Smooth muscle cell (in vitro differentiated cells): ENCODE measurements at regions not wholly inside any gene's neighbourhood (a gene's known extent, or its start where the extent isn't known, plus 50 kb on each side); places are given as distances from the start of the nearest gene placed in this dataset.

Experiments
- DNase-seq: peaks from one replicate; lab custom pipeline; 2025; ENCODE audit not compliant: unreplicated experiment; lab: John Stamatoyannopoulos, UW
- H2AFZ ChIP-seq: fragments of 200-600 bp; sonication (generic); 2 replicates; pipeline ENCODE4 v1.6.0; 2016; ENCODE audit warnings: antibody characterized with exemption, low read depth, mild to moderate bottlenecking
- H3F3A ChIP-seq: fragments of 200-600 bp; sonication (generic); 2 replicates; pipeline ENCODE4 v1.6.0; 2017; ENCODE audit warnings: antibody characterized with exemption, low read depth
- H3K27ac ChIP-seq: fragments of 200-600 bp; sonication (generic); 2 replicates; pipeline ENCODE4 v1.5.1; 2016; ENCODE audit warnings: low read depth, mild to moderate bottlenecking
- H3K27me3 ChIP-seq: fragments of 200-600 bp; sonication (generic); 2 replicates; pipeline ENCODE4 v1.6.1; 2016; ENCODE audit warnings: low read depth, mild to moderate bottlenecking
- H3K36me3 ChIP-seq: fragments of 200-600 bp; sonication (generic); 2 replicates; pipeline ENCODE4 v1.5.1; 2016; ENCODE audit warnings: low read depth
- H3K4me1 ChIP-seq: fragments of 200-600 bp; sonication (generic); 2 replicates; pipeline ENCODE4 v1.5.1; 2016; ENCODE audit warnings: low read depth
- H3K4me2 ChIP-seq: fragments of 200-600 bp; sonication (generic); 2 replicates; pipeline ENCODE4 v1.6.0; 2016; ENCODE audit warnings: mild to moderate bottlenecking
- H3K4me3 ChIP-seq: fragments of 200-600 bp; sonication (generic); 2 replicates; pipeline ENCODE4 v1.5.1; 2016; ENCODE audit warnings: mild to moderate bottlenecking
- H3K79me2 ChIP-seq: fragments of 200-600 bp; sonication (generic); 2 replicates; pipeline ENCODE4 v1.6.0; 2016; ENCODE audit warnings: low read depth, mild to moderate bottlenecking
- H3K9ac ChIP-seq: fragments of 200-600 bp; sonication (generic); 2 replicates; pipeline ENCODE4 v1.6.0; 2016; ENCODE audit warnings: low read depth
- H3K9me3 ChIP-seq: fragments of 200-600 bp; sonication (generic); replicated peaks from 2 replicates; pipeline ENCODE4 v1.5.1; 2016; ENCODE audit warnings: low read depth
- H4K20me1 ChIP-seq: fragments of 200-600 bp; sonication (generic); 2 replicates; pipeline ENCODE4 v1.6.0; 2016; ENCODE audit warnings: low read depth
- WGBS: methylation state at CpG from one replicate; pipeline ENCODE4 v1.1.7; 2016; ENCODE audit warnings: low lambda C conversion rate; 5-methylcytosine and 5-hydroxymethylcytosine counted together
- TF ChIP-seq, protein P1 (sequence below): fragments of 200-600 bp; sonication (generic); IDR thresholded peaks from 2 replicates; pipeline ENCODE4 v1.5.1; 2017; ENCODE audit warnings: borderline replicate concordance, mild to moderate bottlenecking, antibody characterized with exemption; ENCODE audit not compliant: insufficient read depth, poor library complexity, severe bottlenecking

DNA sequence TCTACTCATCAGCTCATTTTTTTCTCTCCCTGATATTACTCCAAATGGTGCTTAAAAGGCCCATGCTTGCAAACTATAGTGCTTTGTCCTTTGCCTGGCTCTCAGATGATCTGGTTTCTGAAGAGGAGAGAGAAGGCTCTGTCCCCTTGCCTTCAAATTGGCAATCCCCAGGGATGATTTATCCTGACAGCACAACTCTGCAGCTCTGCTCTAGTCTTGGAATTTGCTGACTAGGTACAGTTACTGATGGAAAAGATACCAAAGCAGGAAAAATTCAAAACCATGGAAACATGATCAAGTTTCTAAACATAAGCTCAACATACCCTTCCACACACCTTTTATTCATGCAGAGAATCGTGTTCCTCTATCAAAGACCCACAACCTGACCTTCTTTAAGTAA is 106.7 kb upstream of the CADPS start:
- H3K4me2 ChIP-seq: no peak overlapping the region
- no peak overlapping the region for H3K4me3 ChIP-seq
- no peaks in the 10 kb centered on the region for H3K79me2 ChIP-seq
- H3K9ac ChIP-seq: no peak overlapping the region
- H3K9me3 ChIP-seq: no peaks in the 10 kb centered on the region
- no peaks in the 10 kb centered on the region for H3F3A ChIP-seq
- H3K27ac ChIP-seq: no peak overlapping the region
- H4K20me1 ChIP-seq: no peaks in the 10 kb centered on the region
- no peak overlapping the region for H2AFZ ChIP-seq
- no peak for DNase-seq
- peaks cover 14% of the 10 kb centered on the region for H3K4me1 ChIP-seq
- WGBS: 57% methylated on average over 1 of the region's 1 CpG
- no peaks in the 10 kb centered on the region for H3K27me3 ChIP-seq
- TF ChIP-seq, protein P1, sequence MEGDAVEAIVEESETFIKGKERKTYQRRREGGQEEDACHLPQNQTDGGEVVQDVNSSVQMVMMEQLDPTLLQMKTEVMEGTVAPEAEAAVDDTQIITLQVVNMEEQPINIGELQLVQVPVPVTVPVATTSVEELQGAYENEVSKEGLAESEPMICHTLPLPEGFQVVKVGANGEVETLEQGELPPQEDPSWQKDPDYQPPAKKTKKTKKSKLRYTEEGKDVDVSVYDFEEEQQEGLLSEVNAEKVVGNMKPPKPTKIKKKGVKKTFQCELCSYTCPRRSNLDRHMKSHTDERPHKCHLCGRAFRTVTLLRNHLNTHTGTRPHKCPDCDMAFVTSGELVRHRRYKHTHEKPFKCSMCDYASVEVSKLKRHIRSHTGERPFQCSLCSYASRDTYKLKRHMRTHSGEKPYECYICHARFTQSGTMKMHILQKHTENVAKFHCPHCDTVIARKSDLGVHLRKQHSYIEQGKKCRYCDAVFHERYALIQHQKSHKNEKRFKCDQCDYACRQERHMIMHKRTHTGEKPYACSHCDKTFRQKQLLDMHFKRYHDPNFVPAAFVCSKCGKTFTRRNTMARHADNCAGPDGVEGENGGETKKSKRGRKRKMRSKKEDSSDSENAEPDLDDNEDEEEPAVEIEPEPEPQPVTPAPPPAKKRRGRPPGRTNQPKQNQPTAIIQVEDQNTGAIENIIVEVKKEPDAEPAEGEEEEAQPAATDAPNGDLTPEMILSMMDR: no peak
- no peaks in the 10 kb centered on the region for H3K36me3 ChIP-seq

GRCh38 chr3:62982795-62983455 is 107.7 kb upstream of the CADPS start:
- DNase-seq: no peak
- no peak overlapping the region for H3K4me3 ChIP-seq
- no peaks in the 10 kb centered on the region for H3F3A ChIP-seq
- H3K27ac ChIP-seq: no peak overlapping the region
- H2AFZ ChIP-seq: no peak overlapping the region
- no peaks in the 10 kb centered on the region for H4K20me1 ChIP-seq
- H3K36me3 ChIP-seq: no peaks in the 10 kb centered on the region
- 70% methylated on average over 4 of the region's 4 CpGs for WGBS
- TF ChIP-seq, protein P1: no peak
- H3K9me3 ChIP-seq: no peaks in the 10 kb centered on the region
- no peak overlapping the region for H3K4me2 ChIP-seq
- no peak overlapping the region for H3K9ac ChIP-seq
- H3K27me3 ChIP-seq: no peaks in the 10 kb centered on the region
- H3K4me1 ChIP-seq: peaks cover 14% of the 10 kb centered on the region
- no peaks in the 10 kb centered on the region for H3K79me2 ChIP-seq

DNA sequence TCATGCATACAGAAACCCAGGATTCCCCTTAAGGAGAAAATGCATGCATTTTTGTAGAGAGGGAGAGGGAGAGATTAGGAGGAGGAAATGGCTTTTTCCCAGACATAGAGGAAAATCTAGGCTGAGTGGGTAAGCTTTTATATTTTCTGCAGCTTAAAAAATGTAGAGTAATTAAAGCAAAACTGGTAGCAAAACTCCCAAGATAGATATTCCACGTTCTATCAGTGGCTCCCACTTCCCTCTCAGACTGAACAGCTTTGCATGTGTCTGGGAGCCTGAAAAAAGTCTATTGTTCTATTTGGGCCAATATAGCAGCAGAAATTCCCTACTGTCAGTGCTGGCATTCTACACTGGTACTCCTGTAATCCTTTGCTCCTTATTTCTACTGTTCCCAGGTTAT is 110.8 kb upstream of the CADPS start:
- DNase-seq: no peak
- WGBS: 53% methylated on average over 1 of the region's 1 CpG
- H3K79me2 ChIP-seq: no peaks in the 10 kb centered on the region

GRCh38 chr3:62987721-62988120 is 112.5 kb upstream of the CADPS start:
- TF ChIP-seq, protein P1: no peak
- H3K27me3 ChIP-seq: no peaks in the 10 kb centered on the region
- H3K36me3 ChIP-seq: no peaks in the 10 kb centered on the region
- no peak overlapping the region for H2AFZ ChIP-seq
- H3K27ac ChIP-seq: no peak overlapping the region
- H3F3A ChIP-seq: no peaks in the 10 kb centered on the region
- no peak overlapping the region for H3K4me3 ChIP-seq
- DNase-seq: no peak
- no peak overlapping the region for H3K4me2 ChIP-seq
- H3K79me2 ChIP-seq: no peaks in the 10 kb centered on the region
- H3K9me3 ChIP-seq: no peaks in the 10 kb centered on the region
- H3K4me1 ChIP-seq: peaks cover 20% of the 10 kb centered on the region
- H3K9ac ChIP-seq: no peak overlapping the region
- WGBS: 95% methylated on average over 8 of the region's 8 CpGs
- no peaks in the 10 kb centered on the region for H4K20me1 ChIP-seq

More for the DNA sequence above, 110.8 kb upstream of the CADPS start:
- TF ChIP-seq, protein P1: no peak
- no peak overlapping the region for H2AFZ ChIP-seq
- H3K9ac ChIP-seq: no peak overlapping the region
- H3F3A ChIP-seq: no peaks in the 10 kb centered on the region
- no peaks in the 10 kb centered on the region for H3K27me3 ChIP-seq
- H3K4me2 ChIP-seq: no peak overlapping the region
- peaks cover 17% of the 10 kb centered on the region for H3K4me1 ChIP-seq
- no peak overlapping the region for H3K27ac ChIP-seq
- H3K9me3 ChIP-seq: no peaks in the 10 kb centered on the region
- no peaks in the 10 kb centered on the region for H4K20me1 ChIP-seq
- no peaks in the 10 kb centered on the region for H3K36me3 ChIP-seq
- H3K4me3 ChIP-seq: no peak overlapping the region
